ENCODE measurements at regions not wholly inside any gene's neighbourhood (a gene's known extent, or its start where the extent isn't known, plus 50 kb on each side); places are given as distances from the start of the nearest gene placed in this dataset.

GRCh38 chr21:38597421-38597820, 99.1 kb upstream of the ERG start:
- H3K4me1 Mint-ChIP-seq (ENCODE audit: low read depth): no peaks in the 10 kb centered on the region
- no peak overlapping the region for H3K27ac ChIP-seq (ENCODE audit: low read depth in 1 of 2, low read length in 2 of 2)
- no peak for DNase-seq
- no peak for ATAC-seq (ENCODE audit: poor library complexity)
- no peaks in the 10 kb centered on the region for H3K9me3 Mint-ChIP-seq
- no peaks in the 10 kb centered on the region for H3K36me3 Mint-ChIP-seq (ENCODE audit: low read depth)
- no peak overlapping the region for H3K4me3 ChIP-seq (ENCODE audit: low read length)
- no peaks in the 10 kb centered on the region for H3K4me1 ChIP-seq (ENCODE audit: insufficient read depth, low read length)
- intact Hi-C loops (cut with DNase I, micrococcal nuclease): no loop called here
- TF ChIP-seq, protein P1, sequence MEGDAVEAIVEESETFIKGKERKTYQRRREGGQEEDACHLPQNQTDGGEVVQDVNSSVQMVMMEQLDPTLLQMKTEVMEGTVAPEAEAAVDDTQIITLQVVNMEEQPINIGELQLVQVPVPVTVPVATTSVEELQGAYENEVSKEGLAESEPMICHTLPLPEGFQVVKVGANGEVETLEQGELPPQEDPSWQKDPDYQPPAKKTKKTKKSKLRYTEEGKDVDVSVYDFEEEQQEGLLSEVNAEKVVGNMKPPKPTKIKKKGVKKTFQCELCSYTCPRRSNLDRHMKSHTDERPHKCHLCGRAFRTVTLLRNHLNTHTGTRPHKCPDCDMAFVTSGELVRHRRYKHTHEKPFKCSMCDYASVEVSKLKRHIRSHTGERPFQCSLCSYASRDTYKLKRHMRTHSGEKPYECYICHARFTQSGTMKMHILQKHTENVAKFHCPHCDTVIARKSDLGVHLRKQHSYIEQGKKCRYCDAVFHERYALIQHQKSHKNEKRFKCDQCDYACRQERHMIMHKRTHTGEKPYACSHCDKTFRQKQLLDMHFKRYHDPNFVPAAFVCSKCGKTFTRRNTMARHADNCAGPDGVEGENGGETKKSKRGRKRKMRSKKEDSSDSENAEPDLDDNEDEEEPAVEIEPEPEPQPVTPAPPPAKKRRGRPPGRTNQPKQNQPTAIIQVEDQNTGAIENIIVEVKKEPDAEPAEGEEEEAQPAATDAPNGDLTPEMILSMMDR (IDR thresholded peaks at IDR 0.05): no peak
- no peaks in the 10 kb centered on the region for H3K36me3 ChIP-seq (ENCODE audit: insufficient read depth, low read length)
- no peaks in the 10 kb centered on the region for H3K9me3 ChIP-seq (ENCODE audit: control insufficient read depth in 1 of 2, insufficient read depth in 1 of 2, low read length in 2 of 2)
- ChIA-PET POLR2A (no interaction called here), CTCF (no interaction called here)
- H3K4me3 Mint-ChIP-seq: no peak overlapping the region
- H3K27ac Mint-ChIP-seq: no peak overlapping the region
- H3K27me3 Mint-ChIP-seq: peaks cover 14% of the 10 kb centered on the region
- peaks cover 0 to 2% of the 10 kb centered on the region in 2 experiments for H3K27me3 ChIP-seq (ENCODE audit: control insufficient read depth in 1 of 2, insufficient read depth in 2 of 2, low read length in 2 of 2)

- POLR2A ChIA-PET: no interaction called here
- CTCF ChIA-PET: no interaction called here
- peaks cover 0 to 2% of the 10 kb centered on the region in 2 experiments for H3K27me3 ChIP-seq (ENCODE audit: control insufficient read depth in 1 of 2, insufficient read depth in 2 of 2, low read length in 2 of 2)
- DNase-seq: no peak
- peaks cover 14% of the 10 kb centered on the region for H3K27me3 Mint-ChIP-seq
- no peak overlapping the region for H3K27ac ChIP-seq (ENCODE audit: low read depth in 1 of 2, low read length in 2 of 2)
- TF ChIP-seq, protein P1 (IDR thresholded peaks at IDR 0.05): no peak
- no peak overlapping the region for H3K27ac Mint-ChIP-seq
- intact Hi-C loops (cut with DNase I, micrococcal nuclease): no loop called here
- H3K4me1 Mint-ChIP-seq (ENCODE audit: low read depth): no peaks in the 10 kb centered on the region
- no peaks in the 10 kb centered on the region for H3K36me3 Mint-ChIP-seq (ENCODE audit: low read depth)
- no peak for ATAC-seq (ENCODE audit: poor library complexity)
- no peaks in the 10 kb centered on the region for H3K9me3 ChIP-seq (ENCODE audit: control insufficient read depth in 1 of 2, insufficient read depth in 1 of 2, low read length in 2 of 2)
- H3K9me3 Mint-ChIP-seq: no peaks in the 10 kb centered on the region
- no peaks in the 10 kb centered on the region for H3K36me3 ChIP-seq (ENCODE audit: insufficient read depth, low read length)
- no peak overlapping the region for H3K4me3 Mint-ChIP-seq
- no peak overlapping the region for H3K4me3 ChIP-seq (ENCODE audit: low read length)
- no peaks in the 10 kb centered on the region for H3K4me1 ChIP-seq (ENCODE audit: insufficient read depth, low read length)
Observed at GRCh38 chr21:38598413-38598812, 100.1 kb upstream of the ERG start.

GRCh38 chr21:38599381-38599975, 101.2 kb upstream of the ERG start:
- no peak for DNase-seq
- H3K27me3 Mint-ChIP-seq: peaks cover 14% of the 10 kb centered on the region
- H3K36me3 ChIP-seq (ENCODE audit: insufficient read depth, low read length): no peaks in the 10 kb centered on the region
- no peak overlapping the region for H3K27ac ChIP-seq (ENCODE audit: low read depth in 1 of 2, low read length in 2 of 2)
- H3K4me1 Mint-ChIP-seq (ENCODE audit: low read depth): no peaks in the 10 kb centered on the region
- ChIA-PET CTCF (no interaction called here), POLR2A (no interaction called here)
- intact Hi-C loops (cut with DNase I, micrococcal nuclease): no loop called here
- no peaks in the 10 kb centered on the region for H3K36me3 Mint-ChIP-seq (ENCODE audit: low read depth)
- no peaks in the 10 kb centered on the region for H3K4me1 ChIP-seq (ENCODE audit: insufficient read depth, low read length)
- TF ChIP-seq, protein P1 (IDR thresholded peaks at IDR 0.05): no peak
- no peaks in the 10 kb centered on the region for H3K9me3 Mint-ChIP-seq
- no peak overlapping the region for H3K4me3 ChIP-seq (ENCODE audit: low read length)
- peaks cover 0 to 4% of the 10 kb centered on the region in 2 experiments for H3K27me3 ChIP-seq (ENCODE audit: control insufficient read depth in 1 of 2, insufficient read depth in 2 of 2, low read length in 2 of 2)
- ATAC-seq (ENCODE audit: poor library complexity): no peak
- H3K4me3 Mint-ChIP-seq: no peak overlapping the region
- H3K9me3 ChIP-seq (ENCODE audit: control insufficient read depth in 1 of 2, insufficient read depth in 1 of 2, low read length in 2 of 2): no peaks in the 10 kb centered on the region
- H3K27ac Mint-ChIP-seq: no peak overlapping the region

Data from CD4-positive, alpha-beta T cell (primary cell).